Ramos (cell line): ENCODE measurements at regions not wholly inside any gene's neighbourhood (a gene's known extent, or its start where the extent isn't known, plus 50 kb on each side); places are given as distances from the start of the nearest gene placed in this dataset.
"Not testable (repeated sequence)": the region's sequence is repeated elsewhere in the genome, so short reads cannot be mapped to it uniquely, and the experiment has no call there.

Experiments used
- in situ Hi-C: fragments of 300-500 bp; cut with MboI; formaldehyde crosslinking; loops from one replicate; pipeline ENCODE4 v1.14.3; 2022; ENCODE audit warnings: low sequenced_read_pairs; ENCODE audit not compliant: unreplicated experiment

GRCh38 chr11:13214276-13214675 lies 63.3 kb upstream of the BMAL1 start:
- in situ Hi-C loops, result no loop called here

GRCh38 chr11:13215149-13215548 lies 62.4 kb upstream of the BMAL1 start:
- in situ Hi-C loops, result no loop called here

DNA sequence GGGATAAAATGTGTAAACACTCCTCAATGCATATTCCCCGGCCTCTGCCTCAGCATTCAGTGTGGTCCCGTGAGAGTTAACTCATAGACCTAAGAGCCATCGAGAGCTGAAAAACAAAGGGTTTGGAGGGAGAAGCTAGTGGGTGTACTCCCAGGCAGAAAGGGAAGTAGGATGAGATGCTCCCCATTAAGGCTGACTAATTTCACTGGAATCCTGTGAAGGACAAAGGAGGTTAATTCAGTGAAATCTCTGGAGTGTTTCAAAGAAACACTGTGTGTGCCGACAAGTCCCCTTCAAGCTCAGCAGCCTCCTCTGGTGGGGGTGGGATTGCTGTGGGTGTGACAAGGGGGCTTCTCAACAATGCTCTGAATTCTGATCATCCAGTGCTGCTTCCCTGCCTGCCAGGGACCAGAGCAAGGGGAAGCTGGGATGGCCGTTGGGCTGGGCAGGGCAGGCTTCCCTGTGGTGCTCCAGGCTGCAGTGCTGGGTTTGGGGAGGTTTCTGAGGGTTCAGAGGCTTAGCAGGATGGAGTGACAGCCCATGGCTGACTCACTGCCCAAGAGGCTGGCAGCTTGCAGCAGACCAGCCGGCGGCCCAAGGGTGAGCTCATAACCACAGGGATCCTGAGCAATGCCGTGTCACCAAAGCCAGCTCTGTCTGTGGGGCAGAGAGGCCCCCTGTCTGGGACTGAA lies 61.4 kb upstream of the BMAL1 start:
- in situ Hi-C loops, result no loop called here

DNA sequence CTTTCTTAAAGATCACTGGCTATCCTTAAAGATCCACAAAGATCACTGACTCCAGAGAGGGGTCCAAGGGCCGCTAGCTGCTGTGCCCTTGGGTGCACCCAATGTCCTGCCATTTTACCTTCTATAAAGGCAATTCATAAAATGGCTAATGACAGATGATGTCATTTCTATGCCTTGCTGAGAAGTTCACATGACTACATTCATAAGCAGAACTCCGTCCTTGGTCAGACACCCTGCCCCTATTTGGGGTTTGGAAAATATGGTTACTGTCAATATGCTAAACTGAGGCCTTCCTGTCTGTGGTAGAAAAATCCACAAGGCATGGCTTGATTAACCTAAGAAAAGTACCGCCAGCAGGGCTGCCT lies 60.9 kb upstream of the BMAL1 start:
- in situ Hi-C loops, result no loop called here

DNA sequence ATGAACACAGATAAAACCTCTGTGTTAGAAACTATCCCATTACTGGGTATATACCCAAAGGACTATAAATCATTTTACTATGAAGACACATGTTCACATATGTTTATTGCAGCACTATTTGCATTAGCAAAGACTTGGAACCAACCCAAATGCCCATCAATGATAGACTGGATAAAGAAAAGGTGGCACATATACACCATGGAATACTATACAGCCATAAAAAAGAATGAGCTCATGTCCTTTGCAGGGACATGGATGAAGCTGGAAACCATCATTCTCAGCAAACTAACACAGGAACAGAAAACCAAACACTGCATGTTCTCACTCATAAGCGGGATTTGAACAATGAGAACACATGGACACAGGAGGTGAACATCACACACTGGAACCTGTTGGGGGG lies 58.9 kb upstream of the BMAL1 start:
- in situ Hi-C loops, result not testable (repeated sequence)

GRCh38 chr11:13220148-13220547 lies 57.4 kb upstream of the BMAL1 start:
- in situ Hi-C loops, result no loop called here

GRCh38 chr11:13221722-13222121 lies 55.9 kb upstream of the BMAL1 start:
- in situ Hi-C loops, result no loop called here

DNA sequence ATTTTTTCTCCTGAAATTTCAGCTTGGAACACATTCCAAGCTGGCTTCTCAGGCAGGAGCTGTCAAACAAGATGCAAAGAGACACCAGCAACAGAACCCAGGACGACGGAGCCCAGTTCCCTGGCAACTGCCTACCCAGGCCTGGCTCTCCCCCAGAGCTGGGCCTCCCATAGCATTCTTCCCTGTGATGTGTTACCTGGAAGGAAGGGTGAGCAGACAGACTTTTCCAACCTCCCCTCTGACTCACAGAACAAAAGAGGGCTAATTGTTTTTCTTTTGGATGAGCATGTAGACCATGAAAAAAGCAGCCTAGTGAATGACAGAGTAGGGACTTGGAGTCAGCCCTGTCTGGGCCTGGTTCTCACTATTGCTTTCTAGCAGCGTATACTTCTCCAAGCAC lies 55.3 kb upstream of the BMAL1 start:
- in situ Hi-C loops, result no loop called here

DNA sequence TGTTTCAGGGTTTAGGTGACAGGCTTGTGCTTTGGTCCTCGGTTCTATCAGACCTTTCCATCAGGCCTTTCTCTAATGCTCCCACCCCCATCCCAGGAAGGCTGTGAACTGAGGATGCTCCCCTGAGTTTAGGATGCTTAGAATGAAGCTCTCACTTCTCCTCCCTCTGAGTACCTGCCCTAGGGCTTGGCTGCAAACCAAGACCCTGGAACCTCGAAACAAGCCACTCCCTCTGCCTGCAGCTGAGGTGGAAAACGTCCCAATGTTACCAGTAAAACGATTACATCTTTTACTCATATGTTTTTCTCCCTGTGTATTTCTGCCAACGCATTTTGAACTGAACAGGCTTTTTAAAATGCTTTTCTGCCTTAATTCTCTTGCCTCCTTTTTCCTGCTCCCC lies 54.5 kb upstream of the BMAL1 start:
- in situ Hi-C loops, result no loop called here

- in situ Hi-C loops, result no loop called here
These were observed 53.3 kb upstream of the BMAL1 start for GRCh38 chr11:13224324-13224723.

DNA sequence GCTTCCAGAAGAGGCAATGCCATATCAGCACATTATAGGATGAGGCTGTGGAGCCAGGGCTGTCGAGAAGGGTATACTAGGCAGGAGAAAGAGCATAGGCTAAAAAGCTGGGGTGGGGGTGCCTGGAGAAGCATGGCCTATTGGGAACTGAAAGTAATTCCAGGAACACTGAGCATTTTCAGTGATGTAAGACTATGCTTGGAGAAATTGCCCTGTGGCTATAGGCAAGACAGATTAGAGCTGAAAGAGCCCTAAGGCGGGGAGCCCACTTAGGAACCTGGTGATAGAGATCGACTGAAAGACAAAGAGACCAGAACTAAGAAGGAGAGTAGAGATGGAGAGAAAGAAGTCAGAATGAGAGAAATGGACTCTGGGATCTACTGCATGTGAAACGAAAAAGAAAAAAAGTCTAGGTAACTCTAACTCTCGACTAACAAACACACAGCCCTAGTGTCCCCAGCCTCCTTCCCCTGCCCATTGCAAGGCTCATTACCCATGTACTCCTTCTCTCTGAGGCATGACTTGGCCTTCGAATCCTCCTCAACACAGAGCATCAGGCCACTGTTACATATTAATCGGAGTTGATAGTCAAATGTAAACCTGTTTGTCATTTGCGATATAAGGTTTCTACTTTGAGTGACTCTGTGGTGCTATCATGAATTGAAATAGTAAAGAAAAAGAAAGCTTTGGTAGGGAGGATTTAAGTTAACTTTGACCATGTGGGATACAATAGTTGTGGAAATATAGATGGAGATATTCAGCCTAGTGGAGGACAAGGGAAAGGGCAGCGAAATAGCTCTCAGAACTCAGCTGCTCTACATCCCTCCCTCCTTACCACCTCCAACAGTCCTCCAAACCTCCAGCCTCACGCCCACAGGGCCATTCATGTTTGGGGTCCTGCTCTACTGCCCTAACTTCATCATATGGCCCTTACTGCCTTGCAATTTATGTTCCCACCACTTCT lies 52.3 kb upstream of the BMAL1 start:
- in situ Hi-C loops, result loop anchor here (25.0 kb wide), 1 partner anchor 263 kb away; no protein-coding TSS in a partner anchor

DNA sequence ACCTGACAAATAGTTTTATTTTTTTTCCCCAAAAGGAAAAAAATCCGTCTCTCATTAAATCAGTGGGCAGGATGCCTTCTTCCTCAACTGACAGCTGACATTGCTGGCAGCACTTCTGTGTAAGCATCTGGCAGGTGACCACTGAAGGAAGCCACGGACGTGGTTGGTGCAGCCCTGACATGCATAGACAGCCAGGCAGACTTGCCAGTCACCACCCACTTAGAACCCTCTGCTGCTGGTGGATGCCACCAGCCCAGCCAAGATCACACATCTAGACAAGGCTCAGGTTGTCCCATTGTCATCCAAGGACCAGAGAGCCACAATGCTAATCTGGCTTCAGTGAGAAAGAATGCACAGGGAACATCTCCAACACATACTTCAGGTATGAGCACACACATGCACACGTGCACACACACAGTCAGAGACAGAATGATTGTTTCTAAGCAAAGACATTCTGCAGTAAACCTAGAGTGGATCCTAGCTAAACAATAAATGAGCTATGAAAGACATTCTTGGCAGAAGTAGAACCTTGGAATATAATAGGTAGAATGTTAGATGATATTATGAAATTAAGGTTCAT lies 49.8 kb upstream of the BMAL1 start:
- in situ Hi-C loops, result loop anchor here (25.0 kb wide), 1 partner anchor 265 kb away; no protein-coding TSS in a partner anchor
